Activated CD8-positive, alpha-beta memory T cell treated with anti-CD3 and anti-CD28 coated beads, Interleukin-2, amount 10 ng/mL, durations not matched to agents 7 days and 5 days (primary cell): ENCODE measurements at regions not wholly inside any gene's neighbourhood (a gene's known extent, or its start where the extent isn't known, plus 50 kb on each side); places are given as distances from the start of the nearest gene placed in this dataset.
"Not testable (repeated sequence)": the region's sequence is repeated elsewhere in the genome, so short reads cannot be mapped to it uniquely, and the experiment has no call there.

Experiments
- ATAC-seq: fragments of 150-1000 bp; cut with Tn5 transposase; one replicate; pipeline ENCODE4 v1.10.0; 2021; ENCODE audit warnings: moderate library complexity
- CTCF ChIA-PET: fragments of 350-600 bp; sonication (Branson Sonifier 250); formaldehyde crosslinking; loops from one replicate; lab custom pipeline; 2021; ENCODE audit warnings: antibody characterized with exemption; lab: Charles Lee
- DNase-seq: peaks from one replicate; pipeline ENCODE4 v3.0.0-alpha.2; 2020
- H3K27ac Mint-ChIP-seq: one replicate; pipeline ENCODE4 v1.8.0; 2021; ENCODE audit warnings: mild to moderate bottlenecking, mixed read lengths
- H3K27me3 Mint-ChIP-seq: one replicate; pipeline ENCODE4 v1.8.0; 2021; ENCODE audit warnings: mixed read lengths
- H3K36me3 Mint-ChIP-seq: one replicate; pipeline ENCODE4 v1.8.0; 2021; ENCODE audit warnings: mild to moderate bottlenecking, mixed read lengths
- H3K4me1 Mint-ChIP-seq: one replicate; pipeline ENCODE4 v1.8.0; 2021; ENCODE audit warnings: mixed read lengths
- H3K4me3 Mint-ChIP-seq: one replicate; pipeline ENCODE4 v1.8.0; 2021; ENCODE audit warnings: mild to moderate bottlenecking, moderate library complexity, mixed read lengths
- H3K9me3 Mint-ChIP-seq: one replicate; pipeline ENCODE4 v1.8.0; 2022; ENCODE audit warnings: low read depth, mixed read lengths

GRCh38 chr5:17020678-17021601 lies 84.9 kb upstream of the MYO10 start:
- Mint-ChIP-seq H3K27ac (no peak overlapping the region), H3K9me3 (peaks cover 2% of the 10 kb centered on the region), H3K4me1 (no peaks in the 10 kb centered on the region), H3K36me3 (no peaks in the 10 kb centered on the region), H3K4me3 (no peak overlapping the region), H3K27me3 (no peaks in the 10 kb centered on the region)
- no peak for DNase-seq
- ATAC-seq: no peak
- CTCF ChIA-PET: no interaction called here

- peaks cover 3% of the 10 kb centered on the region for H3K9me3 Mint-ChIP-seq
- CTCF ChIA-PET: no interaction called here
- H3K4me3 Mint-ChIP-seq: no peak overlapping the region
- DNase-seq (no peak), ATAC-seq (no peak)
- no peaks in the 10 kb centered on the region for H3K27me3 Mint-ChIP-seq
- H3K4me1 Mint-ChIP-seq: no peaks in the 10 kb centered on the region
- H3K36me3 Mint-ChIP-seq: no peaks in the 10 kb centered on the region
- no peak overlapping the region for H3K27ac Mint-ChIP-seq
These were observed 85.5 kb upstream of the MYO10 start for GRCh38 chr5:17021602-17021932.

GRCh38 chr5:17022296-17022695 lies 86.2 kb upstream of the MYO10 start:
- DNase-seq: no peak
- CTCF ChIA-PET: no interaction called here
- ATAC-seq: no peak
- H3K9me3 Mint-ChIP-seq: peaks cover 4% of the 10 kb centered on the region
- H3K36me3 Mint-ChIP-seq: no peaks in the 10 kb centered on the region
- H3K27ac Mint-ChIP-seq: no peak overlapping the region
- H3K4me3 Mint-ChIP-seq: no peak overlapping the region
- no peaks in the 10 kb centered on the region for H3K27me3 Mint-ChIP-seq
- no peaks in the 10 kb centered on the region for H3K4me1 Mint-ChIP-seq

GRCh38 chr5:17024686-17025180 lies 88.6 kb upstream of the MYO10 start:
- Mint-ChIP-seq H3K27ac (no peak overlapping the region), H3K36me3 (no peaks in the 10 kb centered on the region), H3K4me3 (no peak overlapping the region), H3K27me3 (no peaks in the 10 kb centered on the region), H3K9me3 (peaks cover 2% of the 10 kb centered on the region), H3K4me1 (no peaks in the 10 kb centered on the region)
- DNase-seq (no peak), ATAC-seq (no peak)
- CTCF ChIA-PET: no interaction called here

GRCh38 chr5:17031659-17032277 lies 95.7 kb upstream of the MYO10 start:
- H3K4me3 Mint-ChIP-seq, H3K36me3 Mint-ChIP-seq, H3K27ac Mint-ChIP-seq, DNase-seq, H3K4me1 Mint-ChIP-seq, ATAC-seq, H3K9me3 Mint-ChIP-seq, H3K27me3 Mint-ChIP-seq, CTCF ChIA-PET: not testable (repeated sequence)

- H3K27ac Mint-ChIP-seq, CTCF ChIA-PET, H3K4me1 Mint-ChIP-seq, H3K9me3 Mint-ChIP-seq, H3K36me3 Mint-ChIP-seq, DNase-seq, H3K27me3 Mint-ChIP-seq, ATAC-seq, H3K4me3 Mint-ChIP-seq: not testable (repeated sequence)
These were observed 96.4 kb upstream of the MYO10 start for GRCh38 chr5:17032314-17032985.

GRCh38 chr5:17034992-17035391 lies 98.9 kb upstream of the MYO10 start:
- DNase-seq, CTCF ChIA-PET, H3K27ac Mint-ChIP-seq, H3K4me1 Mint-ChIP-seq, H3K4me3 Mint-ChIP-seq, H3K36me3 Mint-ChIP-seq, ATAC-seq, H3K27me3 Mint-ChIP-seq: not testable (repeated sequence)
- H3K9me3 Mint-ChIP-seq: peaks cover 11% of the 10 kb centered on the region

- DNase-seq: no peak
- no peaks in the 10 kb centered on the region for H3K4me1 Mint-ChIP-seq
- H3K27me3 Mint-ChIP-seq: no peaks in the 10 kb centered on the region
- H3K4me3 Mint-ChIP-seq: no peak overlapping the region
- H3K36me3 Mint-ChIP-seq: no peaks in the 10 kb centered on the region
- ATAC-seq: no peak
- H3K27ac Mint-ChIP-seq: no peak overlapping the region
- H3K9me3 Mint-ChIP-seq: peaks cover 4% of the 10 kb centered on the region
- CTCF ChIA-PET: no interaction called here
These were observed 101.7 kb upstream of the MYO10 start for GRCh38 chr5:17037751-17038150.

GRCh38 chr5:17039170-17039569 lies 103.1 kb upstream of the MYO10 start:
- no peak for ATAC-seq
- no peak for DNase-seq
- H3K4me3 Mint-ChIP-seq: no peak overlapping the region
- H3K27ac Mint-ChIP-seq: no peak overlapping the region
- H3K27me3 Mint-ChIP-seq: no peaks in the 10 kb centered on the region
- H3K9me3 Mint-ChIP-seq: peaks cover 2% of the 10 kb centered on the region
- H3K4me1 Mint-ChIP-seq: no peaks in the 10 kb centered on the region
- no peaks in the 10 kb centered on the region for H3K36me3 Mint-ChIP-seq
- CTCF ChIA-PET: no interaction called here

- Mint-ChIP-seq H3K4me3 (no peak overlapping the region), H3K27me3 (no peaks in the 10 kb centered on the region), H3K4me1 (no peaks in the 10 kb centered on the region), H3K9me3 (peaks cover 2% of the 10 kb centered on the region), H3K27ac (no peak overlapping the region), H3K36me3 (no peaks in the 10 kb centered on the region)
- DNase-seq (no peak), ATAC-seq (no peak)
- CTCF ChIA-PET: no interaction called here
These were observed 106.0 kb upstream of the MYO10 start for GRCh38 chr5:17042041-17042440.

GRCh38 chr5:17046320-17046719 lies 110.2 kb upstream of the MYO10 start:
- Mint-ChIP-seq H3K36me3 (no peaks in the 10 kb centered on the region), H3K27me3 (no peaks in the 10 kb centered on the region), H3K4me1 (no peaks in the 10 kb centered on the region), H3K27ac (no peak overlapping the region), H3K4me3 (no peak overlapping the region), H3K9me3 (no peaks in the 10 kb centered on the region)
- ATAC-seq (no peak), DNase-seq (no peak)
- CTCF ChIA-PET: no interaction called here

- ATAC-seq (no peak), DNase-seq (no peak)
- no peak overlapping the region for H3K27ac Mint-ChIP-seq
- H3K9me3 Mint-ChIP-seq: peaks cover 2% of the 10 kb centered on the region
- CTCF ChIA-PET: no interaction called here
- H3K36me3 Mint-ChIP-seq: no peaks in the 10 kb centered on the region
- H3K4me1 Mint-ChIP-seq: no peaks in the 10 kb centered on the region
- H3K4me3 Mint-ChIP-seq: no peak overlapping the region
- no peaks in the 10 kb centered on the region for H3K27me3 Mint-ChIP-seq
These were observed 114.1 kb upstream of the MYO10 start for GRCh38 chr5:17050236-17050635.

- ATAC-seq (no peak), DNase-seq (no peak)
- H3K27me3 Mint-ChIP-seq: no peaks in the 10 kb centered on the region
- H3K4me3 Mint-ChIP-seq: no peak overlapping the region
- no peaks in the 10 kb centered on the region for H3K36me3 Mint-ChIP-seq
- H3K9me3 Mint-ChIP-seq: peaks cover 2% of the 10 kb centered on the region
- no peak overlapping the region for H3K27ac Mint-ChIP-seq
- CTCF ChIA-PET: no interaction called here
- H3K4me1 Mint-ChIP-seq: no peaks in the 10 kb centered on the region
These were observed 118.8 kb upstream of the MYO10 start for GRCh38 chr5:17054911-17055310.
